PC-9 (cell line): ENCODE measurements at regions not wholly inside any gene's neighbourhood (a gene's known extent, or its start where the extent isn't known, plus 50 kb on each side); places are given as distances from the start of the nearest gene placed in this dataset.

Source experiments
- BruUV-seq: library from RNA; stranded (reverse); fragments of 400-500 nt; replicated peaks from 2 replicates; lab custom pipeline; 2021; lab: Mats Ljungman, UMichigan
- CTCF ChIA-PET: fragments of 300-600 bp; sonication (Branson Sonifier 250); formaldehyde crosslinking; loops from one replicate; lab custom pipeline; 2022; ENCODE audit warnings: antibody characterized with exemption; lab: Charles Lee
- POLR2A ChIA-PET: fragments of 300-600 bp; sonication (Branson Sonifier 250); formaldehyde crosslinking; loops from one replicate; lab custom pipeline; 2022; ENCODE audit warnings: antibody characterized with exemption; ENCODE audit not compliant: unreplicated experiment; lab: Charles Lee
- DNase-seq, 2 experiments: peaks; one replicate each; pipeline versions ENCODE4 v3.0.0 to v3.0.0-alpha.2; 2015 to 2022; ENCODE audit warnings: mixed read lengths in 1 of 2
- H2AFZ ChIP-seq: fragments of 200-600 bp; sonication (generic); 2 replicates; pipeline ENCODE4 v1.8.1; 2017; ENCODE audit warnings: antibody characterized with exemption
- H3F3A ChIP-seq: fragments of 200-600 bp; sonication (generic); 2 replicates; pipeline ENCODE4 v1.8.1; 2017; ENCODE audit warnings: antibody characterized with exemption, mild to moderate bottlenecking, low read depth; ENCODE audit not compliant: insufficient read depth
- H3K27ac ChIP-seq: fragments of 200-600 bp; sonication (generic); 2 replicates; pipeline ENCODE4 v1.6.1; 2016; ENCODE audit warnings: mixed run types
- H3K27me3 ChIP-seq: fragments of 200-600 bp; sonication (generic); 2 replicates; pipeline ENCODE4 v1.6.1; 2016; ENCODE audit warnings: low read depth, mixed run types; ENCODE audit not compliant: insufficient read depth
- H3K36me3 ChIP-seq: fragments of 200-600 bp; sonication (generic); 2 replicates; pipeline ENCODE4 v1.6.1; 2016; ENCODE audit warnings: low read depth, mixed run types
- H3K4me1 ChIP-seq: fragments of 200-600 bp; sonication (generic); replicated peaks from 2 replicates; pipeline ENCODE4 v1.6.1; 2016; ENCODE audit warnings: mixed run types; ENCODE audit not compliant: insufficient read depth
- H3K4me2 ChIP-seq: fragments of 200-600 bp; sonication (generic); 2 replicates; pipeline ENCODE4 v1.6.1; 2017; ENCODE audit warnings: mixed run types
- H3K4me3 ChIP-seq: fragments of 200-600 bp; sonication (generic); 2 replicates; pipeline ENCODE4 v1.6.1; 2016; ENCODE audit warnings: mixed run types
- H3K79me2 ChIP-seq: fragments of 200-600 bp; sonication (generic); 2 replicates; pipeline ENCODE4 v1.6.1; 2017; ENCODE audit warnings: low read depth, mixed run types
- H3K9me2 ChIP-seq: fragments of 200-600 bp; sonication (generic); 2 replicates; pipeline ENCODE4 v1.8.1; 2017; ENCODE audit warnings: mild to moderate bottlenecking; ENCODE audit not compliant: insufficient read depth
- H3K9me3 ChIP-seq: fragments of 200-600 bp; sonication (generic); 2 replicates; pipeline ENCODE4 v1.8.1; 2016; ENCODE audit warnings: low read depth; ENCODE audit not compliant: insufficient read depth
- H4K20me1 ChIP-seq: fragments of 200-600 bp; sonication (generic); 2 replicates; pipeline ENCODE4 v1.8.1; 2017; ENCODE audit not compliant: insufficient read depth
- CTCF ChIP-seq: fragments of 200-600 bp; sonication (generic); conservative IDR thresholded peaks from 2 replicates; pipeline ENCODE4 v1.6.1; 2017; ENCODE audit warnings: mixed run types, antibody characterized with exemption, mild to moderate bottlenecking, moderate library complexity
- EZH2 ChIP-seq: fragments of 200-600 bp; sonication (generic); IDR thresholded peaks from 2 replicates; pipeline ENCODE4 v1.8.0; 2017; ENCODE audit warnings: antibody characterized with exemption, low read depth
- intact Hi-C: fragments of 100-400 bp; cut with micrococcal nuclease; formaldehyde crosslinking; loops from one replicate; pipeline ENCODE4 v1.10.0; 2022; ENCODE audit not compliant: unreplicated experiment

GRCh38 chr2:185687967-185688366, 50.6 kb upstream of the FSIP2 start:
- intact Hi-C loops, result no loop called here
- H3K9me2 ChIP-seq, result no peaks in the 10 kb centered on the region

More at GRCh38 chr2:185687967-185688366, 50.6 kb upstream of the FSIP2 start:
- Histone ChIP-seq H3F3A (no peaks in the 10 kb centered on the region), H3K4me1 (no peaks in the 10 kb centered on the region), H3K4me2 (no peak overlapping the region), H4K20me1 (no peaks in the 10 kb centered on the region), H3K27me3 (no peaks in the 10 kb centered on the region), H3K36me3 (no peaks in the 10 kb centered on the region), H3K9me3 (no peaks in the 10 kb centered on the region), H3K4me3 (no peak overlapping the region), H2AFZ (no peak overlapping the region), H3K27ac (no peak overlapping the region), H3K79me2 (no peaks in the 10 kb centered on the region)
- POLR2A ChIA-PET, result no interaction called here
- CTCF ChIA-PET, result no interaction called here
- BruUV-seq, result no TSS peak
- no peak for TF ChIP-seq EZH2
- TF ChIP-seq CTCF, result no peak
- no peak for DNase-seq
